Neural progenitor cell (in vitro differentiated cells): ENCODE measurements at regions not wholly inside any gene's neighbourhood (a gene's known extent, or its start where the extent isn't known, plus 50 kb on each side); places are given as distances from the start of the nearest gene placed in this dataset.

Experiments used
- DNase-seq: peaks from one replicate; pipeline ENCODE4 v3.0.0-alpha.2; 2016; ENCODE audit warnings: low spot score
- H2AFZ ChIP-seq: fragments of 200-600 bp; sonication (generic); replicated peaks from 2 replicates; pipeline ENCODE4 v1.6.1; 2016; ENCODE audit warnings: antibody characterized with exemption
- H3F3A ChIP-seq: fragments of 200-600 bp; sonication (generic); 2 replicates; pipeline ENCODE4 v1.6.1; 2016; ENCODE audit warnings: antibody characterized with exemption, low read depth
- H3K27ac ChIP-seq: fragments of 200-600 bp; sonication (generic); 2 replicates; pipeline ENCODE4 v1.5.1; 2016; ENCODE audit warnings: mild to moderate bottlenecking
- H3K27me3 ChIP-seq: fragments of 200-600 bp; sonication (generic); 2 replicates; pipeline ENCODE4 v1.6.1; 2016; ENCODE audit warnings: mild to moderate bottlenecking, moderate library complexity
- H3K36me3 ChIP-seq: fragments of 200-600 bp; sonication (generic); 2 replicates; pipeline ENCODE4 v1.5.1; 2016
- H3K4me1 ChIP-seq: fragments of 200-600 bp; sonication (generic); 2 replicates; pipeline ENCODE4 v1.6.1; 2016; ENCODE audit warnings: mixed run types
- H3K4me2 ChIP-seq: fragments of 200-600 bp; sonication (generic); 2 replicates; pipeline ENCODE4 v1.6.1; 2016
- H3K4me3 ChIP-seq: fragments of 200-600 bp; sonication (generic); 2 replicates; pipeline ENCODE4 v1.5.1; 2016
- H3K79me2 ChIP-seq: fragments of 200-600 bp; sonication (generic); 2 replicates; pipeline ENCODE4 v1.6.1; 2016; ENCODE audit warnings: low read depth
- H3K9ac ChIP-seq: fragments of 200-600 bp; sonication (generic); 2 replicates; pipeline ENCODE4 v1.6.1; 2016
- H3K9me3 ChIP-seq: fragments of 200-600 bp; sonication (generic); 2 replicates; pipeline ENCODE4 v1.5.1; 2016; ENCODE audit warnings: low read depth
- H4K20me1 ChIP-seq: fragments of 200-600 bp; sonication (generic); 2 replicates; pipeline ENCODE4 v1.6.1; 2016; ENCODE audit warnings: low read depth
- H3K27ac Mint-ChIP-seq: 3 replicates; pipeline ENCODE4 v1.8.0; 2021; ENCODE audit warnings: mixed read lengths
- H3K27me3 Mint-ChIP-seq: 2 replicates; pipeline ENCODE4 v1.8.0; 2022; ENCODE audit warnings: low read depth, mild to moderate bottlenecking, inconsistent platforms, moderate library complexity, mixed read lengths; ENCODE audit not compliant: insufficient read depth
- H3K36me3 Mint-ChIP-seq: 3 replicates; pipeline ENCODE4 v1.8.0; 2021; ENCODE audit warnings: mixed read lengths
- H3K4me1 Mint-ChIP-seq: 3 replicates; pipeline ENCODE4 v1.8.0; 2021; ENCODE audit warnings: mixed read lengths
- H3K4me3 Mint-ChIP-seq: 3 replicates; pipeline ENCODE4 v1.8.0; 2021; ENCODE audit warnings: mild to moderate bottlenecking, moderate library complexity, mixed read lengths
- H3K9me3 Mint-ChIP-seq: 3 replicates; pipeline ENCODE4 v1.8.0; 2020; ENCODE audit warnings: mixed read lengths
- CTCF ChIP-seq: fragments of 200-600 bp; sonication (generic); IDR thresholded peaks from 2 replicates; pipeline ENCODE4 v1.5.1; 2017; ENCODE audit warnings: antibody characterized with exemption, mild to moderate bottlenecking
- EZH2 ChIP-seq: fragments of 200-600 bp; sonication (generic); IDR thresholded peaks from 2 replicates; pipeline ENCODE4 v1.6.1; 2017; ENCODE audit warnings: antibody characterized with exemption, mild to moderate bottlenecking, moderate library complexity
- EZH2phosphoT487 ChIP-seq: fragments of 200-600 bp; sonication (generic); IDR thresholded peaks from 2 replicates; pipeline ENCODE4 v1.6.1; 2017; ENCODE audit warnings: antibody characterized with exemption

- Mint-ChIP-seq H3K4me3 (no peak overlapping the region), H3K27me3 (no peaks in the 10 kb centered on the region), H3K4me1 (no peaks in the 10 kb centered on the region), H3K27ac (no peak overlapping the region), H3K9me3 (no peaks in the 10 kb centered on the region), H3K36me3 (no peaks in the 10 kb centered on the region)
- no peak for TF ChIP-seq EZH2phosphoT487
- no peak for TF ChIP-seq CTCF
- no peak for TF ChIP-seq EZH2
- H3K4me1 ChIP-seq, result no peaks in the 10 kb centered on the region
- H3K27me3 ChIP-seq, result no peaks in the 10 kb centered on the region
- no peaks in the 10 kb centered on the region for H4K20me1 ChIP-seq
- no peaks in the 10 kb centered on the region for H3F3A ChIP-seq
- H3K9me3 ChIP-seq, result peaks cover 26% of the 10 kb centered on the region
- H3K9ac ChIP-seq, result no peak overlapping the region
- no peak overlapping the region for H3K27ac ChIP-seq
- H2AFZ ChIP-seq, result no peak overlapping the region
- DNase-seq, result no peak
- H3K36me3 ChIP-seq, result no peaks in the 10 kb centered on the region
- H3K4me3 ChIP-seq, result no peak overlapping the region
- no peaks in the 10 kb centered on the region for H3K79me2 ChIP-seq
- H3K4me2 ChIP-seq, result no peak overlapping the region
Observed at GRCh38 chr9:1658661-1659362, 356.3 kb upstream of the SMARCA2 start.

- Histone ChIP-seq H3K79me2 (no peaks in the 10 kb centered on the region), H3K27ac (no peak overlapping the region), H4K20me1 (no peaks in the 10 kb centered on the region), H3K27me3 (no peaks in the 10 kb centered on the region), H3F3A (no peaks in the 10 kb centered on the region), H3K9ac (no peak overlapping the region), H3K9me3 (peaks cover 26% of the 10 kb centered on the region), H3K36me3 (no peaks in the 10 kb centered on the region), H3K4me1 (no peaks in the 10 kb centered on the region), H3K4me3 (no peak overlapping the region), H2AFZ (no peak overlapping the region), H3K4me2 (no peak overlapping the region)
- Mint-ChIP-seq H3K27ac (no peak overlapping the region), H3K4me1 (no peaks in the 10 kb centered on the region), H3K36me3 (no peaks in the 10 kb centered on the region), H3K4me3 (no peak overlapping the region), H3K27me3 (no peaks in the 10 kb centered on the region), H3K9me3 (no peaks in the 10 kb centered on the region)
- no peak for DNase-seq
- TF ChIP-seq EZH2 (no peak), EZH2phosphoT487 (no peak), CTCF (no peak)
Observed at GRCh38 chr9:1659363-1659690, 355.8 kb upstream of the SMARCA2 start.

- H3K4me2 ChIP-seq, result no peak overlapping the region
- Mint-ChIP-seq H3K27me3 (peaks cover 2% of the 10 kb centered on the region), H3K4me1 (no peaks in the 10 kb centered on the region), H3K9me3 (peaks cover 9% of the 10 kb centered on the region), H3K4me3 (no peak overlapping the region), H3K27ac (no peak overlapping the region), H3K36me3 (peaks cover 4% of the 10 kb centered on the region)
- H3F3A ChIP-seq, result no peaks in the 10 kb centered on the region
- H3K4me3 ChIP-seq, result no peak overlapping the region
- no peaks in the 10 kb centered on the region for H3K27me3 ChIP-seq
- no peaks in the 10 kb centered on the region for H3K36me3 ChIP-seq
- H3K4me1 ChIP-seq, result no peaks in the 10 kb centered on the region
- H3K79me2 ChIP-seq, result no peaks in the 10 kb centered on the region
- peaks cover 6% of the 10 kb centered on the region for H3K9me3 ChIP-seq
- H2AFZ ChIP-seq, result no peak overlapping the region
- H3K9ac ChIP-seq, result no peak overlapping the region
- TF ChIP-seq CTCF, result no peak
- no peak for TF ChIP-seq EZH2phosphoT487
- TF ChIP-seq EZH2, result no peak
- no peak overlapping the region for H3K27ac ChIP-seq
- no peak for DNase-seq
- H4K20me1 ChIP-seq, result no peaks in the 10 kb centered on the region
Observed at GRCh38 chr9:1668441-1668840, 346.7 kb upstream of the SMARCA2 start.
